C4-2B (cell line): ENCODE measurements at regions not wholly inside any gene's neighbourhood (a gene's known extent, or its start where the extent isn't known, plus 50 kb on each side); places are given as distances from the start of the nearest gene placed in this dataset.

Source experiments
- CTCF ChIP-seq: fragments of 450-650 bp; conservative IDR thresholded peaks from 2 replicates; pipeline ENCODE4 v1.5.1; 2017; ENCODE audit warnings: mild to moderate bottlenecking
- ZFX ChIP-seq: fragments of 450-650 bp; IDR thresholded peaks from 2 replicates; pipeline ENCODE4 v1.6.1; 2017

DNA sequence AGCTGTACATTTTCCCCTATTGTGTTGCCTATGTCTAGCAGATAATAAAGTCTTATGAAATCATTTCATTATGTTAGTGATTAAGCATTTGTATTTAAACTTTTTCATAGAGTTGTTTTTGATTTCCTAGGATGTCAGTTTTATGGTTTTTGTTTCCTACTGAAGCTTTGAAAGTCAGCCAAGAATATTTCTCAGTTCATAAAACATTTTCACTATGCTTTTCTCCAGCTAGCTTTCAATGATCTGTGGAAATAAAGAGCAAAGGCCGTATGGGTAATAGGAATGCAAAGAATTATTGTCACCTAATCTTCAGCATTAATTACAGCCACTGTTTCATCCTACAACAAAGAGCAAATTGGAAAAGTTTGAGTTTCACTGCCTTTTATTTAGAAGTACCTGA, 145.7 kb upstream of the NUDT6 start:
- TF ChIP-seq CTCF (no peak), ZFX (no peak)
